ENCODE measurements at regions not wholly inside any gene's neighbourhood (a gene's known extent, or its start where the extent isn't known, plus 50 kb on each side); places are given as distances from the start of the nearest gene placed in this dataset.

- DNase-seq: no peak
Observed at GRCh38 chr1:114342376-114342775, 168.6 kb downstream of the TRIM33 start.

GRCh38 chr1:114341856-114342255 lies 169.1 kb downstream of the TRIM33 start:
- DNase-seq: no peak

GRCh38 chr1:114341299-114341698 lies 169.7 kb downstream of the TRIM33 start:
- DNase-seq: no peak

- DNase-seq: no peak
Observed at GRCh38 chr1:114340892-114341291, 170.1 kb downstream of the TRIM33 start.

- no peak for DNase-seq
Observed at GRCh38 chr1:114339379-114339778, 171.6 kb downstream of the TRIM33 start.

- no peak for DNase-seq
Observed at GRCh38 chr1:114338191-114338890, 172.7 kb downstream of the TRIM33 start.

GRCh38 chr1:114337417-114337816 lies 173.6 kb downstream of the TRIM33 start:
- no peak for DNase-seq

GRCh38 chr1:114336360-114336759 lies 174.6 kb downstream of the TRIM33 start:
- DNase-seq: no peak

GRCh38 chr1:114335273-114335672 lies 175.7 kb downstream of the TRIM33 start:
- no peak for DNase-seq

GRCh38 chr1:114334297-114334696 lies 176.7 kb downstream of the TRIM33 start:
- no peak for DNase-seq

- no peak for DNase-seq
Observed at GRCh38 chr1:114333690-114334089, 177.3 kb downstream of the TRIM33 start.

GRCh38 chr1:114331936-114332335 lies 178.3 kb upstream of the SYT6 start:
- DNase-seq: no peak

- peak; percentile 46 to 78 for DNase-seq
Observed at GRCh38 chr1:114330451-114330983, 176.8 kb upstream of the SYT6 start.

GRCh38 chr1:114328361-114328904 lies 174.8 kb upstream of the SYT6 start:
- peak; percentile 13 to 49 for DNase-seq

- DNase-seq: no peak
Observed at GRCh38 chr1:114324662-114324965, 170.9 kb upstream of the SYT6 start.

- DNase-seq: no peak
Observed at GRCh38 chr1:114323959-114324661, 170.4 kb upstream of the SYT6 start.

GRCh38 chr1:114322734-114323133 lies 169.1 kb upstream of the SYT6 start:
- DNase-seq: no peak

- DNase-seq: no peak
Observed at GRCh38 chr1:114322207-114322606, 168.5 kb upstream of the SYT6 start.

- DNase-seq: no peak
Observed at GRCh38 chr1:114320586-114320985, 166.9 kb upstream of the SYT6 start.

- no peak for DNase-seq
Observed at GRCh38 chr1:114319418-114319817, 165.7 kb upstream of the SYT6 start.

GRCh38 chr1:114318961-114319360 lies 165.3 kb upstream of the SYT6 start:
- DNase-seq: no peak

- no peak for DNase-seq
Observed at GRCh38 chr1:114316204-114316603, 162.5 kb upstream of the SYT6 start.

- DNase-seq: no peak
Observed at GRCh38 chr1:114315631-114316030, 162.0 kb upstream of the SYT6 start.

GRCh38 chr1:114314576-114314975 lies 160.9 kb upstream of the SYT6 start:
- DNase-seq: no peak

All from SHP77 (cell line).